ENCODE measurements at regions not wholly inside any gene's neighbourhood (a gene's known extent, or its start where the extent isn't known, plus 50 kb on each side); places are given as distances from the start of the nearest gene placed in this dataset.
"Not testable (repeated sequence)": the region's sequence is repeated elsewhere in the genome, so short reads cannot be mapped to it uniquely, and the experiment has no call there.

DNA sequence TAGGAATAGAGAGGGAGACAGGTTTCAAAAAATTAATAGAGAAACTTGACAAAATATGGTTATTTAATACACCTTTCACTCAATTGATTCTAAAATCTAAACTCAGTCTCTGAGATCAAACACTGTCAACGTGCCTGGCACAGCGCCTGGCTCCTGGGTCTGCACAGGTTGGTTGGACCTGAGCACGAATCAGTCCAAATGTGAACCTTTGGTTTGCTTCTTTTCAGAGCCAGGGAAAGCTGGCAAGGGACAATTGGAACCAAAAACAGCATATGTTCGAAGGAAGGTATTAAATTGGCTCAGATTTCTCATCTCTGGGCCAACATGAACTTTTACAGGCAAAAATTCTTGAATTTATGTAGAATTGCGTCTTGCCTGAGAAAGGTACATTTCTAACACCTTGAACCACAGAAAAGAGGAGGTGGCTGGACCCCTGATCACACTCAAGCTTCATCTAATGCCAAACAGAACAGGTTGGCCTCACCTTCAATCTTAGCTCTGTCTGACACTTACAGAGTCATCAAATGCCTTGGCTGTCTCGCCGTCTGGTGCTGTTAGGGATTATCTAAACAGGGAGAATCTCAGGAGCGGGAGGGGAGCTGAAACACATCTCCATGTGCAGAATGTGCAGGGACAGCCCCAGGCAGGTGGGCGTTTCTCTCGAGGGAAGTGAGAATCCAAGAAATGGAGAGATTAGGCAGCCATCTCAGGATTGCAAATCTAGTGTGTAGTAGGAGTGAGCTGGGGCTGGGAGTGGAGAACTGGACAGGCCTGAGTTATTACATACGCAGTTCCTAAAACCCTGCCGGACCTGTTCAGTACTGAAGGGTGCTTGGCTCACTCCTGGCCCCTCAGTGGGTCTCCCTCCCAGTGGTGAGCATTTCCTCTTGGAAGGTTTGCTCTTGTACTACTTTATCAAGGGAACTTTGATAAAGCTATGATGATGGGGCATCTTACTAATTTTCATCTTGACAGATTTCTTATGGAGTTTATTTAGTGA is 442.2 kb upstream of the B3GAT1 start:
- Histone ChIP-seq H3K36me3 (ENCODE audit: low read depth) (no peaks in the 10 kb centered on the region), H3K27ac (ENCODE audit: poor library complexity, severe bottlenecking) (no peak overlapping the region), H3K27me3 (ENCODE audit: insufficient read depth, poor library complexity, severe bottlenecking) (no peaks in the 10 kb centered on the region), H3K9me3 (ENCODE audit: severe bottlenecking) (no peaks in the 10 kb centered on the region), H3K4me3 (ENCODE audit: severe bottlenecking) (no peak overlapping the region), H3K4me1 (ENCODE audit: insufficient read depth, poor library complexity, severe bottlenecking) (no peaks in the 10 kb centered on the region)
- DNase-seq (ENCODE audit: low spot score) (no peak), ATAC-seq (ENCODE audit: low read depth) (no peak)
- TF ChIP-seq, protein P1, sequence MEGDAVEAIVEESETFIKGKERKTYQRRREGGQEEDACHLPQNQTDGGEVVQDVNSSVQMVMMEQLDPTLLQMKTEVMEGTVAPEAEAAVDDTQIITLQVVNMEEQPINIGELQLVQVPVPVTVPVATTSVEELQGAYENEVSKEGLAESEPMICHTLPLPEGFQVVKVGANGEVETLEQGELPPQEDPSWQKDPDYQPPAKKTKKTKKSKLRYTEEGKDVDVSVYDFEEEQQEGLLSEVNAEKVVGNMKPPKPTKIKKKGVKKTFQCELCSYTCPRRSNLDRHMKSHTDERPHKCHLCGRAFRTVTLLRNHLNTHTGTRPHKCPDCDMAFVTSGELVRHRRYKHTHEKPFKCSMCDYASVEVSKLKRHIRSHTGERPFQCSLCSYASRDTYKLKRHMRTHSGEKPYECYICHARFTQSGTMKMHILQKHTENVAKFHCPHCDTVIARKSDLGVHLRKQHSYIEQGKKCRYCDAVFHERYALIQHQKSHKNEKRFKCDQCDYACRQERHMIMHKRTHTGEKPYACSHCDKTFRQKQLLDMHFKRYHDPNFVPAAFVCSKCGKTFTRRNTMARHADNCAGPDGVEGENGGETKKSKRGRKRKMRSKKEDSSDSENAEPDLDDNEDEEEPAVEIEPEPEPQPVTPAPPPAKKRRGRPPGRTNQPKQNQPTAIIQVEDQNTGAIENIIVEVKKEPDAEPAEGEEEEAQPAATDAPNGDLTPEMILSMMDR (IDR thresholded peaks at IDR 0.05; ENCODE audit: poor library complexity, severe bottlenecking) = no peak

DNA sequence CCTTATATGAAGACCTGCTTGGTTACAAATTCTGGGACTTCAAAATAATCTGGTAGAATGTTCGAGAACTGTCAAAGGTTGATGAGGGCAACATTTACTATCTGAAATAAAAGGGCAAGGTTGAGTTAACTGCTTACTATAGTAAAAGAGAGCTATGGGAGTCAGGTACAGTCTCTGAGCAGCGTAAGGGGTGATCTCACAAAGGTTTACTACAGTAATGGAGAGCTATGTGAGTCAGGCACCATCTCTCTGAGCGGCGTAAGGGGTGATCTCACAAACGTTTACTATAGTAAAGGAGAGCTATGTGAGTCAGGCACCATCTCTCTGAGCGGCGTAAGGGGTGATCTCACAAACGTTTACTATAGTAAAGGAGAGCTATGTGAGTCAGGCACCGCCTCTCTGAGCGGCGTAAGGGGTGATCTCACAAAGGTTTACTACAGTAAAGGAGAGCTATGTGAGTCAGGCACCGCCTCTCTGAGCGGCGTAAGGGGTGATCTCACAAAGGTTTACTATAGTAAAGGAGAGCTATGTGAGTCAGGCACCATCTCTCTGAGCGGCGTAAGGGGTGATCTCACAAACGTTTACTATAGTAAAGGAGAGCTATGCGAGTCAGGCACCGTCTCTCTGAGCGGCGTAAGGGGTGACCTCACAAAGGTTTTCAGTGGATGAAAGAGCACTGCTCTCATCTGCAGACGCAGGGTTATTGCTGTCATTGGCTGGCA is 439.6 kb upstream of the B3GAT1 start:
- H3K4me3 ChIP-seq (ENCODE audit: severe bottlenecking); H3K4me1 ChIP-seq (ENCODE audit: insufficient read depth, poor library complexity, severe bottlenecking); H3K36me3 ChIP-seq (ENCODE audit: low read depth); DNase-seq (ENCODE audit: low spot score); H3K27me3 ChIP-seq (ENCODE audit: insufficient read depth, poor library complexity, severe bottlenecking); H3K9me3 ChIP-seq (ENCODE audit: severe bottlenecking); H3K27ac ChIP-seq (ENCODE audit: poor library complexity, severe bottlenecking): not testable (repeated sequence)
- peak; percentile 66 for ATAC-seq (ENCODE audit: low read depth)

DNA sequence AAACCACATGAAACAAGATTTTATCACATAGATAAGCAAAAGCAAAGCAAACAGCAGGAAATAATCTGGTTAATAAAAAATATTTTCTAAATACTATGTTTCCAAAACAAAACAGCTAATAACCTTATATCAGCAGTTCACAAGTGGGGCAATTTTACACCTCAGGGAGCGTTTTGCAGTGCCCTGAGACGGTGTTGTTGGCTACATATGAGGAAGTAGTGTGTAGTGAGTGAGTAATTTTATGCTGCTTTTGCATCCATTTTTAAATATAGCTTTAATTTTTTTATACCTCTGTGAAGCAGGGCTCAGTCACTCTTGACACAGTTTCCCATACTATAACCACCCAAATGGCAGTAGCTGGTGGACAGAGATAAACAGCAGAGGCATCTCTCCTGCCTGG is 438.5 kb upstream of the B3GAT1 start:
- Histone ChIP-seq H3K27ac (ENCODE audit: poor library complexity, severe bottlenecking) (no peak overlapping the region), H3K4me3 (ENCODE audit: severe bottlenecking) (no peak overlapping the region), H3K4me1 (ENCODE audit: insufficient read depth, poor library complexity, severe bottlenecking) (no peaks in the 10 kb centered on the region), H3K9me3 (ENCODE audit: severe bottlenecking) (no peaks in the 10 kb centered on the region), H3K36me3 (ENCODE audit: low read depth) (no peaks in the 10 kb centered on the region), H3K27me3 (ENCODE audit: insufficient read depth, poor library complexity, severe bottlenecking) (no peaks in the 10 kb centered on the region)
- DNase-seq (ENCODE audit: low spot score) = no peak
- ATAC-seq (ENCODE audit: low read depth) = no peak
- TF ChIP-seq, protein P1 (IDR thresholded peaks at IDR 0.05; ENCODE audit: poor library complexity, severe bottlenecking) = no peak

DNA sequence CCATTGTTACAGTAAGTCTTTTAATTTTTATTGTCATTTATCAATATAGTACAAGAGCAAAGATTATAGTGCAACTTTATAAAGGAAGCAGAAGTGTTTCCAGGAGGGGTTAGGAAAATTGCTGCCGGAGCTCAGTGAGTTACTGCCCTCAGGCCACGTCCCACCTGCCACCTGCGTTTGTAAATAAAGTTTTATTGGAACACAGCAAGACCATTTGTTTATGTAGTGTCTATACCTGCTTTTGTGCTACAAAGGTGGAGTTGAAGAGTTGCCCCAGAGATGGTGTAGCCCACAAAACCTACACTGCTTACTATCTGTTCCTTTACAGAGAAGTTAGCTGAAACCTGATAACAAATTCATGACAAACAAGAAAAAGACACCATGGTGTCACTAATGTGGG is 437.8 kb upstream of the B3GAT1 start:
- H3K4me3 ChIP-seq (ENCODE audit: severe bottlenecking) = no peak overlapping the region
- H3K36me3 ChIP-seq (ENCODE audit: low read depth) = no peaks in the 10 kb centered on the region
- DNase-seq (ENCODE audit: low spot score) (no peak), ATAC-seq (ENCODE audit: low read depth) (no peak)
- H3K4me1 ChIP-seq (ENCODE audit: insufficient read depth, poor library complexity, severe bottlenecking) = no peaks in the 10 kb centered on the region
- no peaks in the 10 kb centered on the region for H3K27me3 ChIP-seq (ENCODE audit: insufficient read depth, poor library complexity, severe bottlenecking)
- no peak overlapping the region for H3K27ac ChIP-seq (ENCODE audit: poor library complexity, severe bottlenecking)
- TF ChIP-seq, protein P1 (IDR thresholded peaks at IDR 0.05; ENCODE audit: poor library complexity, severe bottlenecking) = no peak
- no peaks in the 10 kb centered on the region for H3K9me3 ChIP-seq (ENCODE audit: severe bottlenecking)

DNA sequence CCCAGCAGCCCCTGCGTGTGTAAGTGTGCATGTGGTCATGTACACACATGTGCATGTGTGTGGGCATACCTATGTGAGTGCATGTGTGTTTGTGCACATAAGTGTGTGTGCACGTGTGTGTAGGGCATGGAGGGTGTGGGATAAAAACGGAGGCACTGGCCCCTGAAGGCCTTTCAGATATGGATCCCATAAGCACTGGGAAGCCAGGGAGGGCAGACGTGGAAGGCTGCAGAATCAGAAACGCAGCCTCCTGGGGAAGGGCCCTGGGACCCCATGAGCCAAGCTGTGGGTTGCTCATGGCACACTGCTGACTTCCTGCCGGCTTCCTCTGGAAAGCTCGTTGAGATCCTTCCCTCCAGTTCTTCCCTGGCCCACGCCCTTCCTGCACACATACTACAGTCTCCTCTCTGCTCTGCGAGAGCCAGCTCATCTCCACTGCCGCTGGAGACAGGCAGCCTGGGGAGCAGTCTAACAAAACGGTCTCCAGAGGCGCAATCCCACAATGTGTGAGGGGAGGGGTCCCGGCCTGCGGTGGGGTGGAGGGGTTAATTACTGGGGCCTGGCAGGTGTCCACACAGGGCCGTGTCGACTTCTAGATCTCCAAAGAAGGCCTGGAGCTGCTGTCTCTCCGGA is 435.2 kb upstream of the B3GAT1 start:
- no peaks in the 10 kb centered on the region for H3K9me3 ChIP-seq (ENCODE audit: severe bottlenecking)
- H3K36me3 ChIP-seq (ENCODE audit: low read depth) = no peaks in the 10 kb centered on the region
- no peak overlapping the region for H3K27ac ChIP-seq (ENCODE audit: poor library complexity, severe bottlenecking)
- no peaks in the 10 kb centered on the region for H3K4me1 ChIP-seq (ENCODE audit: insufficient read depth, poor library complexity, severe bottlenecking)
- DNase-seq (ENCODE audit: low spot score) (no peak), ATAC-seq (ENCODE audit: low read depth) (no peak)
- TF ChIP-seq, protein P1 (IDR thresholded peaks at IDR 0.05; ENCODE audit: poor library complexity, severe bottlenecking) = no peak
- no peaks in the 10 kb centered on the region for H3K27me3 ChIP-seq (ENCODE audit: insufficient read depth, poor library complexity, severe bottlenecking)
- H3K4me3 ChIP-seq (ENCODE audit: severe bottlenecking) = no peak overlapping the region
